ENCODE measurements at regions not wholly inside any gene's neighbourhood (a gene's known extent, or its start where the extent isn't known, plus 50 kb on each side); places are given as distances from the start of the nearest gene placed in this dataset.
A peak's percentile ranks its signal among the peaks of the same experiment; 100 is the strongest.

GRCh38 chr5:68478301-68479095 is 262.9 kb downstream of the PIK3R1 start:
- H3K27ac ChIP-seq (ENCODE audit: extremely low read depth, low read depth, low read length): no peak overlapping the region
- H3K27me3 ChIP-seq (ENCODE audit: control insufficient read depth in 2 of 2, insufficient read depth in 2 of 2, low read length in 2 of 2): no peaks in the 10 kb centered on the region
- H3K4me2 ChIP-seq (ENCODE audit: insufficient read depth, low read length): no peak overlapping the region
- no peaks in the 10 kb centered on the region for H3K79me2 ChIP-seq (ENCODE audit: control insufficient read depth, insufficient read depth, low read length)
- ChIA-PET CTCF (ENCODE audit: low intra/inter-chr PET ratio) (no interaction called here), POLR2A (interaction anchor here (0.5 to 1.4 kb wide), 3 partner anchors 10 to 70 kb away, joined by 3 to 5 read pairs (median 4); no protein-coding TSS in a partner anchor)
- BruUV-seq (replicated peaks): no TSS peak
- H3K4me1 ChIP-seq (replicated peaks in 1 of 2; ENCODE audit: control insufficient read depth in 2 of 2, insufficient read depth in 2 of 2, low read length in 2 of 2): peaks cover 0 to 19% of the 10 kb centered on the region in 2 experiments; a peak in 3 of 5 replicates
- DNase-seq (ENCODE audit: extremely low read depth in 1 of 4, low spot score in 3 of 4): no peak
- H3K4me3 ChIP-seq: no peak overlapping the region
- H3K9me3 ChIP-seq (replicated peaks; ENCODE audit: control insufficient read depth, insufficient read depth, low read depth, low read length): no peaks in the 10 kb centered on the region
- peak overlapping the region; percentile 37; the same call in 1 of the 2 replicates for H2AFZ ChIP-seq (ENCODE audit: low read depth, low read length)
- intact Hi-C loops (cut with micrococcal nuclease) (loop anchor here (5.0 to 10.0 kb wide), 2 partner anchors 186 to 191 kb away; no protein-coding TSS in a partner anchor), in situ Hi-C loops (cut with MboI) (no loop called here)
- no peak for ATAC-seq
- no peaks in the 10 kb centered on the region for H3K36me3 ChIP-seq (ENCODE audit: control insufficient read depth, insufficient read depth, low read length)
- no peaks in the 10 kb centered on the region for H4K20me1 ChIP-seq (replicated peaks; ENCODE audit: control insufficient read depth, insufficient read depth, low read length)
- H3K9ac ChIP-seq (ENCODE audit: insufficient read depth in 1 of 2, low read depth in 2 of 2, low read length in 2 of 2): no peak overlapping the region
- FAIRE-seq: no peak
- WGBS (ENCODE audit: insufficient coverage, low coverage, missing lambda C conversion rate): 49% methylated on average over 2 of the region's 2 CpGs
- TF ChIP-seq, protein P1, sequence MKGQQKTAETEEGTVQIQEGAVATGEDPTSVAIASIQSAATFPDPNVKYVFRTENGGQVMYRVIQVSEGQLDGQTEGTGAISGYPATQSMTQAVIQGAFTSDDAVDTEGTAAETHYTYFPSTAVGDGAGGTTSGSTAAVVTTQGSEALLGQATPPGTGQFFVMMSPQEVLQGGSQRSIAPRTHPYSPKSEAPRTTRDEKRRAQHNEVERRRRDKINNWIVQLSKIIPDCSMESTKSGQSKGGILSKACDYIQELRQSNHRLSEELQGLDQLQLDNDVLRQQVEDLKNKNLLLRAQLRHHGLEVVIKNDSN (CRISPR knock-in tag; IDR thresholded peaks at IDR 0.05): no peak
- TF ChIP-seq, protein P2, sequence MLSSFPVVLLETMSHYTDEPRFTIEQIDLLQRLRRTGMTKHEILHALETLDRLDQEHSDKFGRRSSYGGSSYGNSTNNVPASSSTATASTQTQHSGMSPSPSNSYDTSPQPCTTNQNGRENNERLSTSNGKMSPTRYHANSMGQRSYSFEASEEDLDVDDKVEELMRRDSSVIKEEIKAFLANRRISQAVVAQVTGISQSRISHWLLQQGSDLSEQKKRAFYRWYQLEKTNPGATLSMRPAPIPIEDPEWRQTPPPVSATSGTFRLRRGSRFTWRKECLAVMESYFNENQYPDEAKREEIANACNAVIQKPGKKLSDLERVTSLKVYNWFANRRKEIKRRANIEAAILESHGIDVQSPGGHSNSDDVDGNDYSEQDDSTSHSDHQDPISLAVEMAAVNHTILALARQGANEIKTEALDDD (IDR thresholded peaks at IDR 0.05): peak; percentile 29; the same call in 1 of the 2 replicates
- no peaks in the 10 kb centered on the region for H3K9me1 ChIP-seq (ENCODE audit: control insufficient read depth, insufficient read depth, low read length)

Measured in K562 (cell line).